SU-DHL-6 (cell line): ENCODE measurements at regions not wholly inside any gene's neighbourhood (a gene's known extent, or its start where the extent isn't known, plus 50 kb on each side); places are given as distances from the start of the nearest gene placed in this dataset.

Source experiments
- H2AFZ ChIP-seq: fragments of 200-600 bp; sonication (generic); 2 replicates; pipeline ENCODE4 v1.6.1; 2014; ENCODE audit warnings: low read depth, mild to moderate bottlenecking, moderate library complexity, mixed read lengths, antibody characterized with exemption, low read length; ENCODE audit not compliant: severe bottlenecking
- H3F3A ChIP-seq: fragments of 200-600 bp; shearing (Covaris generic); 2 replicates; pipeline ENCODE4 v1.6.0; 2016; ENCODE audit warnings: antibody characterized with exemption, mild to moderate bottlenecking; ENCODE audit not compliant: insufficient read depth
- H3K27ac ChIP-seq: fragments of 200-600 bp; sonication (generic); 2 replicates; pipeline ENCODE4 v1.5.1; 2016; ENCODE audit warnings: low read depth, mild to moderate bottlenecking, low read length, moderate library complexity, mixed read lengths
- H3K27me3 ChIP-seq: fragments of 200-600 bp; sonication (generic), shearing (Covaris generic); 2 replicates; pipeline ENCODE4 v1.6.0; 2014; ENCODE audit warnings: mild to moderate bottlenecking, low read length
- H3K36me3 ChIP-seq: fragments of 200-600 bp; sonication (generic); 2 replicates; pipeline ENCODE4 v1.6.1; 2014; ENCODE audit warnings: mild to moderate bottlenecking, low read length, mixed read lengths
- H3K4me2 ChIP-seq: fragments of 300-600, 200-600 bp; shearing (Covaris generic), sonication (generic); 2 replicates; pipeline ENCODE4 v1.6.0; 2014; ENCODE audit warnings: low read length, low read depth, mild to moderate bottlenecking; ENCODE audit not compliant: poor library complexity, severe bottlenecking
- H3K4me3 ChIP-seq: fragments of 200-600 bp; sonication (generic); 2 replicates; pipeline ENCODE4 v1.5.1; 2014; ENCODE audit warnings: antibody characterized with exemption, low read length, mild to moderate bottlenecking, mixed read lengths; ENCODE audit not compliant: insufficient read depth, poor library complexity, severe bottlenecking
- H3K79me2 ChIP-seq: fragments of 200-600 bp; sonication (generic); 2 replicates; pipeline ENCODE4 v1.6.1; 2014; ENCODE audit warnings: mild to moderate bottlenecking, low read length, moderate library complexity; ENCODE audit not compliant: insufficient read depth
- H3K9ac ChIP-seq: fragments of 200-600 bp; sonication (generic); 2 replicates; pipeline ENCODE4 v1.7.0; 2014; ENCODE audit warnings: mild to moderate bottlenecking, low read length
- H3K9me2 ChIP-seq: fragments of 200-600 bp; sonication (generic); replicated peaks from 2 replicates; pipeline ENCODE4 v1.6.1; 2014; ENCODE audit warnings: low read length; ENCODE audit not compliant: insufficient read depth
- H3K9me3 ChIP-seq: fragments of 200-600 bp; sonication (generic); 2 replicates; pipeline ENCODE4 v1.6.1; 2014; ENCODE audit warnings: low read length, mixed read lengths; ENCODE audit not compliant: insufficient read depth
- H4K20me1 ChIP-seq: fragments of 200-600 bp; sonication (generic); 2 replicates; pipeline ENCODE4 v1.6.1; 2014; ENCODE audit warnings: low read depth, mild to moderate bottlenecking, antibody characterized with exemption, low read length, moderate library complexity, mixed read lengths
- EZH2phosphoT487 ChIP-seq: fragments of 200-600 bp; sonication (generic), shearing (Covaris generic); conservative IDR thresholded peaks from 2 replicates; pipeline ENCODE4 v1.6.1; 2018; ENCODE audit warnings: mild to moderate bottlenecking, antibody characterized with exemption, low read length, moderate library complexity, mixed read lengths
- TF ChIP-seq, protein P1 (sequence below): fragments of 200-600 bp; sonication (generic); IDR thresholded peaks from one replicate; pipeline ENCODE4 v1.5.1; 2017; ENCODE audit warnings: antibody characterized with exemption, mild to moderate bottlenecking, low read length, moderate library complexity; ENCODE audit not compliant: insufficient read depth, poor library complexity, severe bottlenecking

GRCh38 chr3:67297715-67298475 is 299.8 kb downstream of the KBTBD8 start:
- no peak overlapping the region for H3K27ac ChIP-seq
- H3K4me2 ChIP-seq: no peak overlapping the region
- H3K9me3 ChIP-seq: no peaks in the 10 kb centered on the region
- no peaks in the 10 kb centered on the region for H3K27me3 ChIP-seq
- TF ChIP-seq EZH2phosphoT487: no peak
- TF ChIP-seq, protein P1, sequence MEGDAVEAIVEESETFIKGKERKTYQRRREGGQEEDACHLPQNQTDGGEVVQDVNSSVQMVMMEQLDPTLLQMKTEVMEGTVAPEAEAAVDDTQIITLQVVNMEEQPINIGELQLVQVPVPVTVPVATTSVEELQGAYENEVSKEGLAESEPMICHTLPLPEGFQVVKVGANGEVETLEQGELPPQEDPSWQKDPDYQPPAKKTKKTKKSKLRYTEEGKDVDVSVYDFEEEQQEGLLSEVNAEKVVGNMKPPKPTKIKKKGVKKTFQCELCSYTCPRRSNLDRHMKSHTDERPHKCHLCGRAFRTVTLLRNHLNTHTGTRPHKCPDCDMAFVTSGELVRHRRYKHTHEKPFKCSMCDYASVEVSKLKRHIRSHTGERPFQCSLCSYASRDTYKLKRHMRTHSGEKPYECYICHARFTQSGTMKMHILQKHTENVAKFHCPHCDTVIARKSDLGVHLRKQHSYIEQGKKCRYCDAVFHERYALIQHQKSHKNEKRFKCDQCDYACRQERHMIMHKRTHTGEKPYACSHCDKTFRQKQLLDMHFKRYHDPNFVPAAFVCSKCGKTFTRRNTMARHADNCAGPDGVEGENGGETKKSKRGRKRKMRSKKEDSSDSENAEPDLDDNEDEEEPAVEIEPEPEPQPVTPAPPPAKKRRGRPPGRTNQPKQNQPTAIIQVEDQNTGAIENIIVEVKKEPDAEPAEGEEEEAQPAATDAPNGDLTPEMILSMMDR: no peak
- H2AFZ ChIP-seq: no peak overlapping the region
- no peaks in the 10 kb centered on the region for H3K9me2 ChIP-seq
- no peaks in the 10 kb centered on the region for H3F3A ChIP-seq
- H3K36me3 ChIP-seq: no peaks in the 10 kb centered on the region
- H3K79me2 ChIP-seq: no peaks in the 10 kb centered on the region
- H3K4me3 ChIP-seq: no peak overlapping the region
- no peaks in the 10 kb centered on the region for H4K20me1 ChIP-seq
- H3K9ac ChIP-seq: no peak overlapping the region

- TF ChIP-seq EZH2phosphoT487: no peak
Measured at GRCh38 chr3:67301556-67301955, 303.4 kb downstream of the KBTBD8 start.

DNA sequence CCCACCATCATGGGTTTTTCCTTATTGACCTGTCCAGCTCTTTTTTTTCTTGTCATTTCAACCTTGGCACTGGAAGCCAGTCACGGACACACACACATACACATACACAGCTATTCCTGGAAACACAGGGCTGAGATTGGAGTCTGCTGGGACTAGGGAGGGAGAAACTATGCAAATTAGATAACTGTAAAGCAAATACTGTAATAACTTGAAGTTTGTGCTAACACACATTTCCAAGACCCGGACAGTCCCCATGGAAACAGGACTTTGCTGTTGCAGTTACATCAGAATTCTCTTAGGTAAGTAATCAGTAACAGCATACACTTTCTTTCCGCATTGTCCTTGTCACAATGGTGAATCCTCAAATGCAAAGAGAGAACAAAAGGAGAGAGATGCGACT is 304.4 kb downstream of the KBTBD8 start:
- Histone ChIP-seq H3K9me3 (no peaks in the 10 kb centered on the region), H3K79me2 (no peaks in the 10 kb centered on the region), H3K36me3 (no peaks in the 10 kb centered on the region), H3K9me2 (no peaks in the 10 kb centered on the region), H3K4me3 (no peak overlapping the region), H3K4me2 (no peak overlapping the region), H2AFZ (no peak overlapping the region), H4K20me1 (no peaks in the 10 kb centered on the region), H3K9ac (no peak overlapping the region), H3K27ac (no peak overlapping the region), H3F3A (no peaks in the 10 kb centered on the region), H3K27me3 (no peaks in the 10 kb centered on the region)
- TF ChIP-seq, protein P1: no peak
- TF ChIP-seq EZH2phosphoT487: no peak

More at GRCh38 chr3:67301556-67301955, 303.4 kb downstream of the KBTBD8 start:
- no peak overlapping the region for H3K4me3 ChIP-seq
- H3K9me2 ChIP-seq: no peaks in the 10 kb centered on the region
- no peaks in the 10 kb centered on the region for H3K79me2 ChIP-seq
- H3K36me3 ChIP-seq: no peaks in the 10 kb centered on the region
- H3K27me3 ChIP-seq: no peaks in the 10 kb centered on the region
- no peaks in the 10 kb centered on the region for H4K20me1 ChIP-seq
- no peak overlapping the region for H3K9ac ChIP-seq
- H3F3A ChIP-seq: no peaks in the 10 kb centered on the region
- H3K27ac ChIP-seq: no peak overlapping the region
- H3K9me3 ChIP-seq: no peaks in the 10 kb centered on the region
- no peak overlapping the region for H3K4me2 ChIP-seq
- H2AFZ ChIP-seq: no peak overlapping the region

GRCh38 chr3:67305160-67305559 is 307.1 kb downstream of the KBTBD8 start:
- H3K9ac ChIP-seq: no peak overlapping the region
- H2AFZ ChIP-seq: no peak overlapping the region
- no peak overlapping the region for H3K4me2 ChIP-seq
- H3K9me3 ChIP-seq: no peaks in the 10 kb centered on the region
- H3K27ac ChIP-seq: no peak overlapping the region
- H4K20me1 ChIP-seq: no peaks in the 10 kb centered on the region
- H3F3A ChIP-seq: no peaks in the 10 kb centered on the region
- TF ChIP-seq, protein P1: no peak
- TF ChIP-seq EZH2phosphoT487: no peak
- no peaks in the 10 kb centered on the region for H3K27me3 ChIP-seq
- no peaks in the 10 kb centered on the region for H3K36me3 ChIP-seq
- H3K79me2 ChIP-seq: no peaks in the 10 kb centered on the region
- H3K4me3 ChIP-seq: no peak overlapping the region
- H3K9me2 ChIP-seq: no peaks in the 10 kb centered on the region
